ENCODE measurements at regions not wholly inside any gene's neighbourhood (a gene's known extent, or its start where the extent isn't known, plus 50 kb on each side); places are given as distances from the start of the nearest gene placed in this dataset.
"Not testable (repeated sequence)": the region's sequence is repeated elsewhere in the genome, so short reads cannot be mapped to it uniquely, and the experiment has no call there.

GRCh38 chr2:116922414-116922813 lies 892.1 kb upstream of the DDX18 start:
- no peak for DNase-seq (ENCODE audit: low read depth)

- DNase-seq (ENCODE audit: low read depth), result no peak
Measured at GRCh38 chr2:116924509-116924908, 890.0 kb upstream of the DDX18 start.

GRCh38 chr2:116935097-116935814 lies 879.2 kb upstream of the DDX18 start:
- no peak for DNase-seq (ENCODE audit: low read depth)

- no peak for DNase-seq (ENCODE audit: low read depth)
Measured at GRCh38 chr2:116948258-116948657, 866.2 kb upstream of the DDX18 start.

GRCh38 chr2:116949249-116949648 lies 865.2 kb upstream of the DDX18 start:
- no peak for DNase-seq (ENCODE audit: low read depth)

- DNase-seq (ENCODE audit: low read depth), result no peak
Measured at GRCh38 chr2:116952254-116952653, 862.2 kb upstream of the DDX18 start.

- no peak for DNase-seq (ENCODE audit: low read depth)
Measured at GRCh38 chr2:116955646-116956045, 858.8 kb upstream of the DDX18 start.

GRCh38 chr2:116975608-116976007 lies 838.9 kb upstream of the DDX18 start:
- no peak for DNase-seq (ENCODE audit: low read depth)

GRCh38 chr2:116979916-116980764 lies 834.4 kb upstream of the DDX18 start:
- no peak for DNase-seq (ENCODE audit: low read depth)

GRCh38 chr2:116987447-116987846 lies 827.0 kb upstream of the DDX18 start:
- no peak for DNase-seq (ENCODE audit: low read depth)

GRCh38 chr2:116988303-116988702 lies 826.2 kb upstream of the DDX18 start:
- no peak for DNase-seq (ENCODE audit: low read depth)

- DNase-seq (ENCODE audit: low read depth), result no peak
Measured at GRCh38 chr2:117019357-117019756, 795.1 kb upstream of the DDX18 start.

- DNase-seq (ENCODE audit: low read depth), result no peak
Measured at GRCh38 chr2:117027646-117028045, 786.8 kb upstream of the DDX18 start.

GRCh38 chr2:117028708-117029107 lies 785.8 kb upstream of the DDX18 start:
- DNase-seq (ENCODE audit: low read depth), result not testable (repeated sequence)

GRCh38 chr2:117055499-117056375 lies 758.8 kb upstream of the DDX18 start:
- DNase-seq (ENCODE audit: low read depth), result no peak

GRCh38 chr2:117056376-117056748 lies 758.1 kb upstream of the DDX18 start:
- no peak for DNase-seq (ENCODE audit: low read depth)

- no peak for DNase-seq (ENCODE audit: low read depth)
Measured at GRCh38 chr2:117057016-117057415, 757.5 kb upstream of the DDX18 start.

- no peak for DNase-seq (ENCODE audit: low read depth)
Measured at GRCh38 chr2:117058366-117058765, 756.1 kb upstream of the DDX18 start.

GRCh38 chr2:117064021-117064420 lies 750.5 kb upstream of the DDX18 start:
- no peak for DNase-seq (ENCODE audit: low read depth)

GRCh38 chr2:117065912-117066311 lies 748.6 kb upstream of the DDX18 start:
- no peak for DNase-seq (ENCODE audit: low read depth)

GRCh38 chr2:117067900-117068299 lies 746.6 kb upstream of the DDX18 start:
- DNase-seq (ENCODE audit: low read depth), result no peak

GRCh38 chr2:117068371-117068770 lies 746.1 kb upstream of the DDX18 start:
- no peak for DNase-seq (ENCODE audit: low read depth)
